Endodermal cell (in vitro differentiated cells): ENCODE measurements at regions not wholly inside any gene's neighbourhood (a gene's known extent, or its start where the extent isn't known, plus 50 kb on each side); places are given as distances from the start of the nearest gene placed in this dataset.

ENCODE experiments used
- DNase-seq: peaks from one replicate; pipeline ENCODE4 v3.0.0-alpha.2; 2017
- H3K27ac ChIP-seq: 2 replicates; pipeline ENCODE4 v1.5.1; 2013; ENCODE audit warnings: mild to moderate bottlenecking, low read depth, low read length, moderate library complexity
- H3K27me3 ChIP-seq: 2 replicates; pipeline ENCODE4 v1.6.1; 2013; ENCODE audit warnings: mild to moderate bottlenecking, low read length, moderate library complexity; ENCODE audit not compliant: insufficient read depth, control insufficient read depth, poor library complexity, severe bottlenecking
- H3K36me3 ChIP-seq: 2 replicates; pipeline ENCODE4 v1.7.0; 2013; ENCODE audit warnings: mild to moderate bottlenecking, low read length, moderate library complexity; ENCODE audit not compliant: control insufficient read depth, insufficient read depth
- H3K4me1 ChIP-seq: one replicate; pipeline ENCODE4 v1.7.0; 2013; ENCODE audit warnings: low read length; ENCODE audit not compliant: control insufficient read depth, insufficient read depth
- H3K4me3 ChIP-seq: 2 replicates; pipeline ENCODE4 v1.5.1; 2013; ENCODE audit warnings: mild to moderate bottlenecking, low read length, moderate library complexity
- H3K9ac ChIP-seq: 2 replicates; pipeline ENCODE4 v1.6.1; 2013; ENCODE audit warnings: mild to moderate bottlenecking, low read length, moderate library complexity; ENCODE audit not compliant: poor library complexity, severe bottlenecking; ENCODE audit errors: extremely low read depth
- H3K9me3 ChIP-seq: 2 replicates; pipeline ENCODE4 v1.6.1; 2013; ENCODE audit warnings: mild to moderate bottlenecking, low read length, moderate library complexity; ENCODE audit not compliant: control insufficient read depth
- H3K27ac Mint-ChIP-seq: 2 replicates; pipeline ENCODE4 v1.8.0; 2020; ENCODE audit warnings: mixed read lengths
- H3K27me3 Mint-ChIP-seq: 2 replicates; pipeline ENCODE4 v1.8.0; 2021; ENCODE audit warnings: mild to moderate bottlenecking, mixed read lengths; ENCODE audit not compliant: insufficient read depth
- H3K36me3 Mint-ChIP-seq: 2 replicates; pipeline ENCODE4 v1.8.0; 2020; ENCODE audit warnings: low read depth, mixed read lengths
- H3K4me1 Mint-ChIP-seq: 2 replicates; pipeline ENCODE4 v1.8.0; 2020; ENCODE audit warnings: mixed read lengths
- H3K4me3 Mint-ChIP-seq: 2 replicates; pipeline ENCODE4 v1.8.0; 2020; ENCODE audit warnings: mild to moderate bottlenecking, moderate library complexity, mixed read lengths
- H3K9me3 Mint-ChIP-seq: 2 replicates; pipeline ENCODE4 v1.8.0; 2020; ENCODE audit warnings: mild to moderate bottlenecking, mixed read lengths
- CTCF ChIP-seq: fragments of 200-600 bp; sonication (generic); conservative IDR thresholded peaks from 2 replicates; pipeline ENCODE4 v1.5.0; 2021; ENCODE audit warnings: antibody characterized with exemption, mild to moderate bottlenecking
- WGBS, 2 experiments: methylation state at CpG; one replicate each; pipeline versions ENCODE4 v1.1.5 to v1.1.7; 2013; ENCODE audit warnings: missing lambda C conversion rate in 2 of 2, mixed read lengths in 1 of 2; ENCODE audit not compliant: insufficient coverage in 1 of 2, insufficient read length in 1 of 2; 5-methylcytosine and 5-hydroxymethylcytosine counted together

GRCh38 chr18:72470391-72470790 lies 73.8 kb downstream of the CBLN2 start:
- no peak overlapping the region for H3K27ac Mint-ChIP-seq
- H3K36me3 Mint-ChIP-seq = no peaks in the 10 kb centered on the region
- peaks cover 42% of the 10 kb centered on the region for H3K27me3 Mint-ChIP-seq
- Histone ChIP-seq H3K4me3 (no peak overlapping the region), H3K9me3 (peaks cover 48% of the 10 kb centered on the region), H3K9ac (no peak overlapping the region), H3K27me3 (no peaks in the 10 kb centered on the region), H3K27ac (no peak overlapping the region), H3K36me3 (no peaks in the 10 kb centered on the region), H3K4me1 (no peaks in the 10 kb centered on the region)
- H3K9me3 Mint-ChIP-seq = no peaks in the 10 kb centered on the region
- no peak for TF ChIP-seq CTCF
- peaks cover 2% of the 10 kb centered on the region for H3K4me1 Mint-ChIP-seq
- H3K4me3 Mint-ChIP-seq = no peak overlapping the region
- DNase-seq = no peak

- Mint-ChIP-seq H3K9me3 (peaks cover 8% of the 10 kb centered on the region), H3K27me3 (peaks cover 48% of the 10 kb centered on the region), H3K4me3 (no peak overlapping the region), H3K27ac (no peak overlapping the region), H3K36me3 (no peaks in the 10 kb centered on the region), H3K4me1 (peaks cover 2% of the 10 kb centered on the region)
- Histone ChIP-seq H3K9ac (no peak overlapping the region), H3K4me3 (no peak overlapping the region), H3K36me3 (no peaks in the 10 kb centered on the region), H3K4me1 (no peaks in the 10 kb centered on the region), H3K27ac (no peak overlapping the region), H3K9me3 (peaks cover 60% of the 10 kb centered on the region), H3K27me3 (no peaks in the 10 kb centered on the region)
- TF ChIP-seq CTCF = no peak
- 64% methylated on average over 4 of the region's 4 CpGs; no CpG with 5 or more reads in 1 of the 2 experiments for WGBS, 2 experiments
- DNase-seq = no peak
Measured at GRCh38 chr18:72468021-72468710, 76.0 kb downstream of the CBLN2 start.

- Histone ChIP-seq H3K36me3 (no peaks in the 10 kb centered on the region), H3K4me1 (no peaks in the 10 kb centered on the region), H3K9me3 (peaks cover 72% of the 10 kb centered on the region), H3K27me3 (peaks cover 6% of the 10 kb centered on the region), H3K9ac (no peak overlapping the region), H3K4me3 (no peak overlapping the region), H3K27ac (no peak overlapping the region)
- Mint-ChIP-seq H3K27me3 (peaks cover 79% of the 10 kb centered on the region), H3K36me3 (no peaks in the 10 kb centered on the region), H3K4me3 (no peak overlapping the region), H3K4me1 (peaks cover 5% of the 10 kb centered on the region), H3K9me3 (peaks cover 12% of the 10 kb centered on the region), H3K27ac (no peak overlapping the region)
- no peak for DNase-seq
- WGBS, 2 experiments = 71 to 83% methylated on average over 1 of the region's 1 CpG
- no peak for TF ChIP-seq CTCF
Measured at GRCh38 chr18:72460210-72460680, 83.9 kb downstream of the CBLN2 start.
